IMR-90 (cell line): ENCODE measurements at regions not wholly inside any gene's neighbourhood (a gene's known extent, or its start where the extent isn't known, plus 50 kb on each side); places are given as distances from the start of the nearest gene placed in this dataset.

Experiments
- ATAC-seq: fragments of 200-7000 bp; cut with Tn5 transposase; 2 replicates; pipeline ENCODE4 v1.9.1; 2020; ENCODE audit warnings: low read depth, mild to moderate bottlenecking, moderate library complexity
- BruUV-seq: library from RNA; stranded (reverse); fragments of 400-500 nt; replicated peaks from 2 replicates; lab custom pipeline; 2021; lab: Mats Ljungman, UMichigan
- CTCF ChIA-PET: fragments of 300-600 bp; formaldehyde crosslinking; extraction: SDS; loops from one replicate; lab custom pipeline; 2021; ENCODE audit warnings: antibody characterized with exemption; lab: Yijun Ruan, JAX
- POLR2A ChIA-PET: fragments of 300-600 bp; sonication (Branson Sonifier 250); formaldehyde crosslinking; loops from one replicate; lab custom pipeline; 2022; ENCODE audit warnings: antibody characterized with exemption; ENCODE audit not compliant: unreplicated experiment; lab: Charles Lee
- DNase-seq: peaks from one replicate; pipeline ENCODE4 v3.0.0; 2013
- H2AFZ ChIP-seq: replicated peaks from 2 replicates; pipeline ENCODE3; 2013; ENCODE audit warnings: low read length, mild to moderate bottlenecking; ENCODE audit not compliant: poor library complexity
- H2AK5ac ChIP-seq: 2 replicates; pipeline ENCODE4 v1.6.1; 2013; ENCODE audit warnings: low read depth, low read length, inconsistent platforms
- H2AK9ac ChIP-seq: replicated peaks from 2 replicates; pipeline ENCODE3; 2013; ENCODE audit warnings: mild to moderate bottlenecking, low read depth, low read length, moderate library complexity; ENCODE audit not compliant: poor library complexity
- H2BK120ac ChIP-seq: 2 replicates; pipeline ENCODE4 v1.6.1; 2013; ENCODE audit warnings: low read depth, low read length, inconsistent platforms
- H2BK15ac ChIP-seq: 3 replicates; pipeline ENCODE4 v1.6.1; 2013; ENCODE audit warnings: low read depth, low read length, inconsistent platforms
- H2BK20ac ChIP-seq: 2 replicates; pipeline ENCODE4 v1.6.1; 2013; ENCODE audit warnings: low read depth, mild to moderate bottlenecking, inconsistent platforms, low read length, moderate library complexity
- H2BK5ac ChIP-seq: 2 replicates; pipeline ENCODE4 v1.6.1; 2013; ENCODE audit warnings: mild to moderate bottlenecking, low read depth, low read length, inconsistent platforms; ENCODE audit not compliant: poor library complexity, severe bottlenecking
- H3K14ac ChIP-seq: replicated peaks from 2 replicates; pipeline ENCODE4 v1.6.1; 2013; ENCODE audit warnings: low read depth, low read length, inconsistent platforms
- H3K18ac ChIP-seq: 2 replicates; pipeline ENCODE4 v1.6.1; 2013; ENCODE audit warnings: low read depth, low read length, control low read depth
- H3K23ac ChIP-seq: 2 replicates; pipeline ENCODE4 v1.6.1; 2013; ENCODE audit warnings: low read depth, low read length, inconsistent platforms
- H3K27ac ChIP-seq: 2 replicates; pipeline ENCODE4 v1.5.1; 2013; ENCODE audit warnings: mild to moderate bottlenecking, control low read depth, low read length; ENCODE audit not compliant: insufficient read depth
- H3K27me3 ChIP-seq: 2 replicates; pipeline ENCODE4 v1.6.1; 2013; ENCODE audit warnings: low read length; ENCODE audit not compliant: control insufficient read depth, insufficient read depth
- H3K36me3 ChIP-seq: 2 replicates; pipeline ENCODE4 v1.6.1; 2013; ENCODE audit warnings: low read length, mixed read lengths; ENCODE audit not compliant: control insufficient read depth, insufficient read depth
- H3K4ac ChIP-seq: 2 replicates; pipeline ENCODE4 v1.6.1; 2013; ENCODE audit warnings: low read depth, low read length, inconsistent platforms
- H3K4me1 ChIP-seq: 2 replicates; pipeline ENCODE4 v1.6.1; 2013; ENCODE audit warnings: low read length, mixed read lengths; ENCODE audit not compliant: control insufficient read depth, insufficient read depth
- H3K4me2 ChIP-seq: 2 replicates; pipeline ENCODE4 v1.6.1; 2013; ENCODE audit warnings: low read depth, mild to moderate bottlenecking, control low read depth, low read length, moderate library complexity
- H3K4me3 ChIP-seq: 2 replicates; pipeline ENCODE4 v1.5.1; 2013; ENCODE audit warnings: low read depth, mild to moderate bottlenecking, control low read depth, low read length, moderate library complexity; ENCODE audit not compliant: insufficient read depth
- H3K56ac ChIP-seq: 2 replicates; pipeline ENCODE4 v1.6.1; 2013; ENCODE audit warnings: low read length, inconsistent platforms; ENCODE audit not compliant: insufficient read depth; ENCODE audit errors: extremely low read depth
- H3K79me1 ChIP-seq, 2 experiments: 2 replicates each; pipeline ENCODE4 v1.6.1; 2013; ENCODE audit warnings: low read length in 2 of 2, inconsistent platforms in 1 of 2, low read depth in 1 of 2
- H3K9ac ChIP-seq: 2 replicates; pipeline ENCODE4 v1.6.1; 2013; ENCODE audit warnings: low read depth, low read length, control low read depth
- H3K9me1 ChIP-seq: 2 replicates; pipeline ENCODE4 v1.6.1; 2013; ENCODE audit warnings: low read length, inconsistent platforms; ENCODE audit not compliant: insufficient read depth
- H3K9me3 ChIP-seq: 2 replicates; pipeline ENCODE4 v1.6.1; 2013; ENCODE audit warnings: low read length; ENCODE audit not compliant: control insufficient read depth, insufficient read depth
- H4K20me1 ChIP-seq: 2 replicates; pipeline ENCODE4 v1.6.1; 2013; ENCODE audit warnings: low read length, inconsistent platforms; ENCODE audit not compliant: insufficient read depth
- H4K5ac ChIP-seq: 2 replicates; pipeline ENCODE4 v1.6.1; 2013; ENCODE audit warnings: mild to moderate bottlenecking, low read depth, low read length, control low read depth
- H4K8ac ChIP-seq, 2 experiments: 2 replicates each; pipeline ENCODE4 v1.6.1; 2013; ENCODE audit warnings: low read depth in 2 of 2, low read length in 2 of 2, control low read depth in 1 of 2, inconsistent platforms in 1 of 2
- H4K91ac ChIP-seq: 2 replicates; pipeline ENCODE4 v1.6.1; 2013; ENCODE audit warnings: low read depth, low read length, inconsistent platforms; ENCODE audit not compliant: insufficient read depth
- MAFK ChIP-seq: IDR thresholded peaks from 2 replicates; pipeline ENCODE4 v1.6.1; 2012; ENCODE audit warnings: low read depth, low read length, improper control_type of control experiment
- MAZ ChIP-seq: IDR thresholded peaks from 2 replicates; pipeline ENCODE4 v1.6.1; 2012; ENCODE audit warnings: low read depth, mild to moderate bottlenecking, low read length, improper control_type of control experiment, moderate library complexity, borderline replicate concordance
- WGBS, 2 experiments: methylation state at CpG; one replicate each; pipeline versions ENCODE4 v1.1.5 to v1.1.7; 2013; ENCODE audit warnings: missing lambda C conversion rate in 2 of 2; ENCODE audit not compliant: insufficient read length in 1 of 2; ENCODE audit errors: extremely low coverage in 2 of 2; 5-methylcytosine and 5-hydroxymethylcytosine counted together
- dilution Hi-C: fragments of 300-500 bp; cut with HindIII; formaldehyde crosslinking; loops from one replicate; pipeline ENCODE4 v1.14.3; 2018; ENCODE audit warnings: low sequenced_read_pairs; ENCODE audit not compliant: unreplicated experiment
- in situ Hi-C: fragments of 300-500 bp; cut with MboI; formaldehyde crosslinking; loops from 3 replicates; pipeline ENCODE4 v1.14.3; 2019; ENCODE audit warnings: low sequenced_read_pairs, inconsistent platforms, mixed read lengths
- intact Hi-C: fragments of 100-400 bp; cut with micrococcal nuclease; formaldehyde crosslinking; loops from 2 replicates; pipeline ENCODE4 v1.10.0; 2022

DNA sequence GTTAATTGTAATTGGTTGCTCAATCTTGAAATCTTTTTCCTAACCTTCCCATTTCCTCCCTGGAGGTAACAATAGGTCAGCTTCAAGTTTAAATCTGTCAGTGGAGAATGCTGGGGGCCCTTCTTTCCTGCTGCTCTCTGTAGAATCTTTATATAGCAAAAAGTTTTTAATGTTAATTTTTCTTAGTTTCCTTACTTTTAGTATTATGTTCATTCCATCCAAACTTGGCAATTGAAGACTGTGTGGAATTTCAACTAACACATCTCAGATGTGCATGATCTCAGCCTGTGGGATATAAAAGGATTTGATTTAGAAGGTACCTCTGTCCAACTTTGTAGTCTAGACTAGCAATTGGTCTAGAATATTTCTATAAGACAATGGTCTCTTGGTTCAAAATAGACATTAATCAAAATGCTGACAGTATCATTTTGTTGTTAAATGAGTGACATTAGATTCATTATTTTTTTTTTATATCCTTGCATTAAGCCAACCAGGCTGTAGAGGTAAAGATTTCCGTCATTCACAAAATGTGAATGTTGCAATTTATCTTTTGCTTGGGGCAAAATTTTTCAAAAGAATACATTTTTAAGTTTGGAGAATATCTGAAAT is 100.4 kb upstream of the SEMA3A start:
- Histone ChIP-seq H2AFZ (no peak overlapping the region), H3K14ac (no peak overlapping the region), H3K23ac (no peak overlapping the region), H3K79me1 (no peaks in the 10 kb centered on the region), H2BK15ac (no peak overlapping the region), H3K4ac (no peak overlapping the region), H2BK20ac (no peak overlapping the region), H4K20me1 (no peaks in the 10 kb centered on the region), H4K5ac (no peak overlapping the region), H2AK9ac (no peak overlapping the region), H4K8ac (no peak overlapping the region), H2AK5ac (no peak overlapping the region), H3K9me3 (no peaks in the 10 kb centered on the region), H2BK5ac (no peak overlapping the region), H3K4me1 (no peaks in the 10 kb centered on the region), H4K91ac (no peak overlapping the region), H3K9me1 (no peaks in the 10 kb centered on the region), H3K27ac (no peak overlapping the region), H3K4me3 (no peak overlapping the region), H3K27me3 (no peaks in the 10 kb centered on the region), H3K4me2 (no peak overlapping the region), H3K9ac (no peak overlapping the region), H3K18ac (no peak overlapping the region), H2BK120ac (no peak overlapping the region), H3K36me3 (no peaks in the 10 kb centered on the region), H3K56ac (no peak overlapping the region)
- TF ChIP-seq MAFK (peak; percentile 54), MAZ (no peak)
- ChIA-PET CTCF (no interaction called here), POLR2A (no interaction called here)
- BruUV-seq = no TSS peak
- intact Hi-C loops (no loop called here), in situ Hi-C loops (no loop called here), dilution Hi-C loops (no loop called here)
- DNase-seq (no peak), ATAC-seq (no peak)
- WGBS, 2 experiments = no CpG with 5 or more reads among the region's 1 CpG
